ENCODE measurements at regions not wholly inside any gene's neighbourhood (a gene's known extent, or its start where the extent isn't known, plus 50 kb on each side); places are given as distances from the start of the nearest gene placed in this dataset.

- no peak overlapping the region for H3K4me3 ChIP-seq (ENCODE audit: low read depth, low read length)
- TF ChIP-seq POLR2A (IDR thresholded peaks at IDR 0.05; ENCODE audit: extremely low read depth, insufficient read length) (no peak), MYC (IDR thresholded peaks at IDR 0.05; ENCODE audit: low read depth, low read length) (no peak), CTCF (IDR thresholded peaks at IDR 0.05; ENCODE audit: low read depth, low read length) (no peak)
- TF ChIP-seq, protein P1, sequence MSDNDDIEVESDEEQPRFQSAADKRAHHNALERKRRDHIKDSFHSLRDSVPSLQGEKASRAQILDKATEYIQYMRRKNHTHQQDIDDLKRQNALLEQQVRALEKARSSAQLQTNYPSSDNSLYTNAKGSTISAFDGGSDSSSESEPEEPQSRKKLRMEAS (IDR thresholded peaks at IDR 0.05; ENCODE audit: low read depth, low read length), result no peak
- DNase-seq (ENCODE audit: low read depth), result no peak
These were observed 854.0 kb upstream of the CITED2 start for GRCh38 chr6:140228491-140228890.

GRCh38 chr6:140226637-140227036 is 852.2 kb upstream of the CITED2 start:
- DNase-seq (ENCODE audit: low read depth), result no peak
- H3K4me3 ChIP-seq (ENCODE audit: low read depth, low read length), result no peak overlapping the region
- no peak for TF ChIP-seq POLR2A (IDR thresholded peaks at IDR 0.05; ENCODE audit: extremely low read depth, insufficient read length)
- TF ChIP-seq, protein P1 (IDR thresholded peaks at IDR 0.05; ENCODE audit: low read depth, low read length), result no peak
- no peak for TF ChIP-seq CTCF (IDR thresholded peaks at IDR 0.05; ENCODE audit: low read depth, low read length)
- TF ChIP-seq MYC (IDR thresholded peaks at IDR 0.05; ENCODE audit: low read depth, low read length), result no peak

DNA sequence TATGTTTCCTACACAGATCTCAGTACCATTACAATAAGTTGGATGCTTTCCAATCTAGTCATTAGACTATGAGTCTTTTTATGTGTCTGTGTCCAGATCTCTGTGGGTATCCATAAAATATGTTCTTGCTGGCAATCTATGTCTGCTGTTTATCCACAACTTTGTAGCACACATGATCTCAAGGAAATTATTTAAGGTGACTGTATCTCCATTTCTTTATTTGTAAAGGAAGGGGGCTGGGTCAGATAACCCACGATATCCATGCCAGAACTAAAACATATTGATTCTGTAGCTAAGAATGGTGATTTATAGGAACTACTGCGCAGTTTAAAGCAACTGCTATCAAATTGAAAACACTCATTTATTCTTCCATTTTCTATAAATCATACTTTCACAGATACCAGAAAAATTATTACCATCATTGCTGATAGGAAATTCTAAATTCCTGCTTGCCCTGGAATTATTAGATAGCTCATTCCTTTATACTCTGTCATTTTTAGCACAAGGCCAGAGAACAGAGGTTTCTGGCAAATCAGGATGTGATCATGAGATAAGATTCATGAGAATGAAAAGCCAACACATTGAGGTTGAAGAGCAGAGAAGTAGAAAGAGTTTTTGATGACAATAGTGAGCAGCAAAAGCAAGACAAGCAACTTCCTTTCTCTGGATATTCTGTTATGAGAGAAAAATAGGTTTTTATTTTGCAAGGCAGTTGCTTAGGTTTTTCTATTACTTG is 851.4 kb upstream of the CITED2 start:
- H3K4me3 ChIP-seq (ENCODE audit: low read depth, low read length), result no peak overlapping the region
- TF ChIP-seq MYC (IDR thresholded peaks at IDR 0.05; ENCODE audit: low read depth, low read length), result no peak
- no peak for TF ChIP-seq CTCF (IDR thresholded peaks at IDR 0.05; ENCODE audit: low read depth, low read length)
- TF ChIP-seq POLR2A (IDR thresholded peaks at IDR 0.05; ENCODE audit: extremely low read depth, insufficient read length), result no peak
- TF ChIP-seq, protein P1 (IDR thresholded peaks at IDR 0.05; ENCODE audit: low read depth, low read length), result no peak
- no peak for DNase-seq (ENCODE audit: low read depth)

DNA sequence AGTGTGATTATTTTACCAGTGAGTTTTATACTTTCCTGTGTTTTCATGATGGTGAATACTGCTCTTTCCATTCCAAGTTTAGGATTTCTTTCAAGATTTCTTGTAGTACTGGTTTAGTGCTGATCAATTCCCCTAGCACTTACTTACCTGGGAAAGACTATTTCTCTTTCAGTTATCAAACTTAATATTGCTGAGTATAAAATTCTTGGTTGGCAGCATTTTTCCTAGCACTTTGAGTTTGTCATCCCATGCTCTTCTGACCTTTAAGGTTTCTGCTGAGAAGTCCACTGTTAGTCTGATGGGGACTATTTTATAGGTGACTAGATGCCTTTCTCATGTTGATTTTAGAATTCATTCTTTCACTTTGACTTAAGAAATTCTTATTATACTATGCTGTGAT is 842.8 kb upstream of the CITED2 start:
- TF ChIP-seq MYC (IDR thresholded peaks at IDR 0.05; ENCODE audit: low read depth, low read length) (no peak), POLR2A (IDR thresholded peaks at IDR 0.05; ENCODE audit: extremely low read depth, insufficient read length) (no peak), CTCF (IDR thresholded peaks at IDR 0.05; ENCODE audit: low read depth, low read length) (no peak)
- TF ChIP-seq, protein P1 (IDR thresholded peaks at IDR 0.05; ENCODE audit: low read depth, low read length), result no peak
- H3K4me3 ChIP-seq (ENCODE audit: low read depth, low read length), result no peak overlapping the region
- DNase-seq (ENCODE audit: low read depth), result no peak

GRCh38 chr6:140209775-140210174 is 835.3 kb upstream of the CITED2 start:
- DNase-seq (ENCODE audit: low read depth), result no peak
- H3K4me3 ChIP-seq (ENCODE audit: low read depth, low read length), result no peak overlapping the region
- TF ChIP-seq POLR2A (IDR thresholded peaks at IDR 0.05; ENCODE audit: extremely low read depth, insufficient read length) (no peak), CTCF (IDR thresholded peaks at IDR 0.05; ENCODE audit: low read depth, low read length) (no peak), MYC (IDR thresholded peaks at IDR 0.05; ENCODE audit: low read depth, low read length) (no peak)
- TF ChIP-seq, protein P1 (IDR thresholded peaks at IDR 0.05; ENCODE audit: low read depth, low read length), result no peak
